Activated T-cell treated with anti-CD3 and anti-CD28 coated beads, Interleukin-2, amount 50 U/mL, for 4 hours (primary cell): ENCODE measurements at regions not wholly inside any gene's neighbourhood (a gene's known extent, or its start where the extent isn't known, plus 50 kb on each side); places are given as distances from the start of the nearest gene placed in this dataset.

Source experiments
- ATAC-seq, 2 donors: fragments of 200-7000 bp; cut with Tn5 transposase; one replicate each; pipeline ENCODE4 v1.10.0; 2021
- DNase-seq: peaks from one replicate; pipeline ENCODE4 v3.0.0-alpha.2; 2020
- H3K27me3 Mint-ChIP-seq: one replicate; pipeline ENCODE4 v1.8.0; 2021; ENCODE audit warnings: low read depth, mixed read lengths
- H3K36me3 Mint-ChIP-seq: one replicate; pipeline ENCODE4 v1.8.0; 2022; ENCODE audit warnings: mixed read lengths; ENCODE audit not compliant: insufficient read depth
- H3K4me1 Mint-ChIP-seq: one replicate; pipeline ENCODE4 v1.8.0; 2021; ENCODE audit warnings: low read depth, mixed read lengths
- H3K4me3 Mint-ChIP-seq: one replicate; pipeline ENCODE4 v1.8.0; 2021; ENCODE audit warnings: mild to moderate bottlenecking, moderate library complexity, mixed read lengths
- H3K9me3 Mint-ChIP-seq: one replicate; pipeline ENCODE4 v1.8.0; 2021; ENCODE audit warnings: mixed read lengths

- H3K4me1 Mint-ChIP-seq: no peaks in the 10 kb centered on the region
- ATAC-seq (no peak), DNase-seq (no peak)
- no peaks in the 10 kb centered on the region for H3K36me3 Mint-ChIP-seq
- no peak overlapping the region for H3K4me3 Mint-ChIP-seq
- H3K9me3 Mint-ChIP-seq: peaks cover 11% of the 10 kb centered on the region
- no peaks in the 10 kb centered on the region for H3K27me3 Mint-ChIP-seq
Measured at GRCh38 chr4:156568041-156568440, 403.6 kb downstream of the PDGFC start.

- ATAC-seq: no peak
- Mint-ChIP-seq H3K36me3 (no peaks in the 10 kb centered on the region), H3K27me3 (no peaks in the 10 kb centered on the region)
Measured at GRCh38 chr4:156560701-156561100, 410.9 kb downstream of the PDGFC start.

GRCh38 chr4:156559346-156559745 lies 412.3 kb downstream of the PDGFC start:
- ATAC-seq (no peak), DNase-seq (no peak)
- H3K36me3 Mint-ChIP-seq: no peaks in the 10 kb centered on the region
- H3K4me1 Mint-ChIP-seq: no peaks in the 10 kb centered on the region
- no peak overlapping the region for H3K4me3 Mint-ChIP-seq
- H3K9me3 Mint-ChIP-seq: no peaks in the 10 kb centered on the region
- no peaks in the 10 kb centered on the region for H3K27me3 Mint-ChIP-seq

More at GRCh38 chr4:156560701-156561100, 410.9 kb downstream of the PDGFC start:
- DNase-seq: no peak
- Mint-ChIP-seq H3K4me1 (no peaks in the 10 kb centered on the region), H3K9me3 (no peaks in the 10 kb centered on the region), H3K4me3 (no peak overlapping the region)

- H3K36me3 Mint-ChIP-seq: no peaks in the 10 kb centered on the region
- no peaks in the 10 kb centered on the region for H3K27me3 Mint-ChIP-seq
- DNase-seq (no peak), ATAC-seq (no peak)
- H3K9me3 Mint-ChIP-seq: no peaks in the 10 kb centered on the region
- no peaks in the 10 kb centered on the region for H3K4me1 Mint-ChIP-seq
- H3K4me3 Mint-ChIP-seq: no peak overlapping the region
Measured at GRCh38 chr4:156558373-156559025, 413.1 kb downstream of the PDGFC start.

GRCh38 chr4:156557920-156558319 lies 413.7 kb downstream of the PDGFC start:
- H3K4me1 Mint-ChIP-seq: no peaks in the 10 kb centered on the region
- no peaks in the 10 kb centered on the region for H3K36me3 Mint-ChIP-seq
- ATAC-seq (peak in 1 of 2 donors; percentile 23), DNase-seq (no peak)
- no peaks in the 10 kb centered on the region for H3K27me3 Mint-ChIP-seq
- H3K9me3 Mint-ChIP-seq: no peaks in the 10 kb centered on the region
- H3K4me3 Mint-ChIP-seq: no peak overlapping the region

GRCh38 chr4:156556336-156556735 lies 415.3 kb downstream of the PDGFC start:
- no peaks in the 10 kb centered on the region for H3K4me1 Mint-ChIP-seq
- no peaks in the 10 kb centered on the region for H3K36me3 Mint-ChIP-seq
- no peaks in the 10 kb centered on the region for H3K27me3 Mint-ChIP-seq
- H3K4me3 Mint-ChIP-seq: no peak overlapping the region
- no peak for DNase-seq
- no peak for ATAC-seq
- no peaks in the 10 kb centered on the region for H3K9me3 Mint-ChIP-seq

- ATAC-seq: no peak
- no peak overlapping the region for H3K4me3 Mint-ChIP-seq
- DNase-seq: no peak
- H3K27me3 Mint-ChIP-seq: no peaks in the 10 kb centered on the region
- H3K4me1 Mint-ChIP-seq: no peaks in the 10 kb centered on the region
- no peaks in the 10 kb centered on the region for H3K9me3 Mint-ChIP-seq
- no peaks in the 10 kb centered on the region for H3K36me3 Mint-ChIP-seq
Measured at GRCh38 chr4:156553659-156554058, 417.9 kb downstream of the PDGFC start.

- ATAC-seq: no peak
- no peaks in the 10 kb centered on the region for H3K4me1 Mint-ChIP-seq
- DNase-seq: no peak
- no peaks in the 10 kb centered on the region for H3K27me3 Mint-ChIP-seq
- H3K9me3 Mint-ChIP-seq: peaks cover 4% of the 10 kb centered on the region
- H3K36me3 Mint-ChIP-seq: no peaks in the 10 kb centered on the region
- H3K4me3 Mint-ChIP-seq: no peak overlapping the region
Measured at GRCh38 chr4:156547891-156548290, 423.7 kb downstream of the PDGFC start.

GRCh38 chr4:156547439-156547838 lies 424.2 kb downstream of the PDGFC start:
- no peak overlapping the region for H3K4me3 Mint-ChIP-seq
- ATAC-seq (no peak), DNase-seq (no peak)
- H3K9me3 Mint-ChIP-seq: peaks cover 4% of the 10 kb centered on the region
- H3K36me3 Mint-ChIP-seq: no peaks in the 10 kb centered on the region
- H3K27me3 Mint-ChIP-seq: no peaks in the 10 kb centered on the region
- no peaks in the 10 kb centered on the region for H3K4me1 Mint-ChIP-seq

GRCh38 chr4:156545003-156545785 lies 426.4 kb downstream of the PDGFC start:
- Mint-ChIP-seq H3K27me3 (no peaks in the 10 kb centered on the region), H3K36me3 (no peaks in the 10 kb centered on the region), H3K9me3 (peaks cover 4% of the 10 kb centered on the region), H3K4me1 (no peaks in the 10 kb centered on the region), H3K4me3 (no peak overlapping the region)
- DNase-seq (no peak), ATAC-seq (no peak)

- Mint-ChIP-seq H3K9me3 (peaks cover 16% of the 10 kb centered on the region), H3K36me3 (no peaks in the 10 kb centered on the region), H3K4me3 (no peak overlapping the region), H3K27me3 (no peaks in the 10 kb centered on the region), H3K4me1 (no peaks in the 10 kb centered on the region)
- ATAC-seq (no peak), DNase-seq (no peak)
Measured at GRCh38 chr4:156539376-156539775, 432.2 kb downstream of the PDGFC start.

- H3K27me3 Mint-ChIP-seq: no peaks in the 10 kb centered on the region
- peaks cover 22% of the 10 kb centered on the region for H3K9me3 Mint-ChIP-seq
- H3K36me3 Mint-ChIP-seq: no peaks in the 10 kb centered on the region
- H3K4me1 Mint-ChIP-seq: no peaks in the 10 kb centered on the region
- no peak for ATAC-seq
- no peak overlapping the region for H3K4me3 Mint-ChIP-seq
- no peak for DNase-seq
Measured at GRCh38 chr4:156538651-156539257, 432.8 kb downstream of the PDGFC start.

GRCh38 chr4:156538210-156538609 lies 433.4 kb downstream of the PDGFC start:
- no peaks in the 10 kb centered on the region for H3K36me3 Mint-ChIP-seq
- no peaks in the 10 kb centered on the region for H3K4me1 Mint-ChIP-seq
- H3K4me3 Mint-ChIP-seq: no peak overlapping the region
- no peaks in the 10 kb centered on the region for H3K27me3 Mint-ChIP-seq
- ATAC-seq (no peak), DNase-seq (no peak)
- H3K9me3 Mint-ChIP-seq: peaks cover 20% of the 10 kb centered on the region

GRCh38 chr4:156537286-156537685 lies 434.3 kb downstream of the PDGFC start:
- no peaks in the 10 kb centered on the region for H3K27me3 Mint-ChIP-seq
- H3K36me3 Mint-ChIP-seq: no peaks in the 10 kb centered on the region
- DNase-seq (no peak), ATAC-seq (no peak)
- no peaks in the 10 kb centered on the region for H3K4me1 Mint-ChIP-seq
- H3K9me3 Mint-ChIP-seq: peaks cover 25% of the 10 kb centered on the region
- H3K4me3 Mint-ChIP-seq: no peak overlapping the region

- Mint-ChIP-seq H3K4me1 (no peaks in the 10 kb centered on the region), H3K9me3 (peaks cover 25% of the 10 kb centered on the region), H3K27me3 (no peaks in the 10 kb centered on the region), H3K4me3 (no peak overlapping the region), H3K36me3 (no peaks in the 10 kb centered on the region)
- no peak for DNase-seq
- ATAC-seq: no peak
Measured at GRCh38 chr4:156536661-156537060, 434.9 kb downstream of the PDGFC start.
